Ovary (tissue), 3 donors: ENCODE measurements at regions not wholly inside any gene's neighbourhood (a gene's known extent, or its start where the extent isn't known, plus 50 kb on each side); places are given as distances from the start of the nearest gene placed in this dataset.

Experiments used
- EP300 ChIP-seq: sonication (generic); formaldehyde crosslinking; IDR thresholded peaks from one replicate; pipeline ENCODE4 v1.6.1; 2017; ENCODE audit warnings: antibody characterized with exemption
- POLR2A ChIP-seq: fragments of 450-650 bp; IDR thresholded peaks from one replicate; pipeline ENCODE4 v1.6.1; 2017; ENCODE audit warnings: antibody characterized with exemption, mild to moderate bottlenecking, moderate library complexity
- TF ChIP-seq, protein P1 (sequence below), 3 donors: fragments of 450-650 bp in 2 of 3; fragments of 200-600 bp in 1 of 3; IDR thresholded peaks; one replicate each; pipeline versions ENCODE4 v1.5.1 to v1.8.0; 2016 to 2022; ENCODE audit warnings: antibody characterized with exemption in 3 of 3, mild to moderate bottlenecking in 1 of 3
- donor health status: DM: no; HTN: no; CAD: no.

- TF ChIP-seq, protein P1, sequence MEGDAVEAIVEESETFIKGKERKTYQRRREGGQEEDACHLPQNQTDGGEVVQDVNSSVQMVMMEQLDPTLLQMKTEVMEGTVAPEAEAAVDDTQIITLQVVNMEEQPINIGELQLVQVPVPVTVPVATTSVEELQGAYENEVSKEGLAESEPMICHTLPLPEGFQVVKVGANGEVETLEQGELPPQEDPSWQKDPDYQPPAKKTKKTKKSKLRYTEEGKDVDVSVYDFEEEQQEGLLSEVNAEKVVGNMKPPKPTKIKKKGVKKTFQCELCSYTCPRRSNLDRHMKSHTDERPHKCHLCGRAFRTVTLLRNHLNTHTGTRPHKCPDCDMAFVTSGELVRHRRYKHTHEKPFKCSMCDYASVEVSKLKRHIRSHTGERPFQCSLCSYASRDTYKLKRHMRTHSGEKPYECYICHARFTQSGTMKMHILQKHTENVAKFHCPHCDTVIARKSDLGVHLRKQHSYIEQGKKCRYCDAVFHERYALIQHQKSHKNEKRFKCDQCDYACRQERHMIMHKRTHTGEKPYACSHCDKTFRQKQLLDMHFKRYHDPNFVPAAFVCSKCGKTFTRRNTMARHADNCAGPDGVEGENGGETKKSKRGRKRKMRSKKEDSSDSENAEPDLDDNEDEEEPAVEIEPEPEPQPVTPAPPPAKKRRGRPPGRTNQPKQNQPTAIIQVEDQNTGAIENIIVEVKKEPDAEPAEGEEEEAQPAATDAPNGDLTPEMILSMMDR (IDR thresholded peaks at IDR 0.05) = no peak
- TF ChIP-seq POLR2A (no peak), EP300 (no peak)
Measured at GRCh38 chr6:163871616-163872015, 457.1 kb downstream of the QKI start.
